ENCODE measurements at regions not wholly inside any gene's neighbourhood (a gene's known extent, or its start where the extent isn't known, plus 50 kb on each side); places are given as distances from the start of the nearest gene placed in this dataset.

GRCh38 chr1:194047206-194047605, 860.8 kb upstream of the B3GALT2 start:
- DNase-seq, result no peak
- no peak for TF ChIP-seq CTCF (IDR thresholded peaks at IDR 0.05)
- no peaks in the 10 kb centered on the region for H3K9me3 Mint-ChIP-seq
- no peaks in the 10 kb centered on the region for H3K36me3 Mint-ChIP-seq (ENCODE audit: low read depth)
- no peak overlapping the region for H3K27ac Mint-ChIP-seq
- H3K4me1 Mint-ChIP-seq (ENCODE audit: low read depth), result peaks cover 35% of the 10 kb centered on the region
- no peaks in the 10 kb centered on the region for H3K27me3 Mint-ChIP-seq (ENCODE audit: insufficient read depth)
- no peak overlapping the region for H3K4me3 Mint-ChIP-seq

GRCh38 chr1:194045416-194045815, 859.0 kb upstream of the B3GALT2 start:
- peak; percentile 67 for DNase-seq

GRCh38 chr1:194044892-194045291, 858.5 kb upstream of the B3GALT2 start:
- DNase-seq, result no peak
- Mint-ChIP-seq H3K27me3 (ENCODE audit: insufficient read depth) (no peaks in the 10 kb centered on the region), H3K9me3 (no peaks in the 10 kb centered on the region), H3K27ac (peak overlapping the region; percentile 67), H3K4me3 (no peak overlapping the region; the same call in none of the 2 replicates), H3K36me3 (ENCODE audit: low read depth) (no peaks in the 10 kb centered on the region), H3K4me1 (ENCODE audit: low read depth) (peaks cover 35% of the 10 kb centered on the region)
- no peak for TF ChIP-seq CTCF (IDR thresholded peaks at IDR 0.05)

More at GRCh38 chr1:194045416-194045815, 859.0 kb upstream of the B3GALT2 start:
- Mint-ChIP-seq H3K4me1 (ENCODE audit: low read depth) (peaks cover 35% of the 10 kb centered on the region), H3K27ac (peak overlapping the region; percentile 67), H3K36me3 (ENCODE audit: low read depth) (no peaks in the 10 kb centered on the region), H3K4me3 (peak overlapping the region; percentile 22), H3K27me3 (ENCODE audit: insufficient read depth) (no peaks in the 10 kb centered on the region), H3K9me3 (no peaks in the 10 kb centered on the region)
- TF ChIP-seq CTCF (IDR thresholded peaks at IDR 0.05), result no peak

- no peak for TF ChIP-seq CTCF (IDR thresholded peaks at IDR 0.05)
- Mint-ChIP-seq H3K4me1 (ENCODE audit: low read depth) (peaks cover 35% of the 10 kb centered on the region), H3K9me3 (no peaks in the 10 kb centered on the region), H3K4me3 (no peak overlapping the region), H3K27me3 (ENCODE audit: insufficient read depth) (no peaks in the 10 kb centered on the region), H3K27ac (peak overlapping the region; percentile 67), H3K36me3 (ENCODE audit: low read depth) (no peaks in the 10 kb centered on the region)
- DNase-seq, result peak; percentile 48
Observed at GRCh38 chr1:194043984-194044755, 857.8 kb upstream of the B3GALT2 start.

GRCh38 chr1:194042736-194043135, 856.3 kb upstream of the B3GALT2 start:
- DNase-seq, result no peak
- H3K36me3 Mint-ChIP-seq (ENCODE audit: low read depth), result no peaks in the 10 kb centered on the region
- no peaks in the 10 kb centered on the region for H3K9me3 Mint-ChIP-seq
- no peak overlapping the region for H3K27ac Mint-ChIP-seq
- H3K4me3 Mint-ChIP-seq, result no peak overlapping the region
- TF ChIP-seq CTCF (IDR thresholded peaks at IDR 0.05), result no peak
- no peaks in the 10 kb centered on the region for H3K27me3 Mint-ChIP-seq (ENCODE audit: insufficient read depth)
- peaks cover 35% of the 10 kb centered on the region for H3K4me1 Mint-ChIP-seq (ENCODE audit: low read depth)
